RCC 7860 (cell line): ENCODE measurements at regions not wholly inside any gene's neighbourhood (a gene's known extent, or its start where the extent isn't known, plus 50 kb on each side); places are given as distances from the start of the nearest gene placed in this dataset.

Experiments used
- DNase-seq: peaks from one replicate; pipeline ENCODE4 v3.0.0-alpha.2; 2015; ENCODE audit warnings: low spot score
- FAIRE-seq: peaks from 2 replicates; lab custom pipeline; 2012; peaks lifted over from hg19 to GRCh38; lab: Jason Lieb, UNC

GRCh38 chr2:64331114-64331645, 122.8 kb upstream of the LGALSL start:
- FAIRE-seq, result no peak
- no peak for DNase-seq

- FAIRE-seq, result no peak
- no peak for DNase-seq
Observed at GRCh38 chr2:64331849-64332699, 121.9 kb upstream of the LGALSL start.

- no peak for DNase-seq
- FAIRE-seq, result no peak
Observed at GRCh38 chr2:64336171-64336570, 117.8 kb upstream of the LGALSL start.

- FAIRE-seq (no peak), DNase-seq (no peak)
Observed at GRCh38 chr2:64337314-64337713, 116.6 kb upstream of the LGALSL start.

- DNase-seq (no peak), FAIRE-seq (no peak)
Observed at GRCh38 chr2:64338108-64338507, 115.9 kb upstream of the LGALSL start.

- DNase-seq, result peak; percentile 56
- peak; percentile 27 for FAIRE-seq
Observed at GRCh38 chr2:64338910-64339500, 115.0 kb upstream of the LGALSL start.

GRCh38 chr2:64341461-64341860, 112.5 kb upstream of the LGALSL start:
- FAIRE-seq (no peak), DNase-seq (no peak)

- no peak for FAIRE-seq
- peak; percentile 14 for DNase-seq
Observed at GRCh38 chr2:64342195-64343099, 111.5 kb upstream of the LGALSL start.

- no peak for FAIRE-seq
- no peak for DNase-seq
Observed at GRCh38 chr2:64344999-64345576, 108.9 kb upstream of the LGALSL start.

- FAIRE-seq, result no peak
- DNase-seq, result no peak
Observed at GRCh38 chr2:64345998-64346397, 108.0 kb upstream of the LGALSL start.

GRCh38 chr2:64348386-64349130, 105.4 kb upstream of the LGALSL start:
- peak; percentile 34 for DNase-seq
- no peak for FAIRE-seq

- DNase-seq (no peak), FAIRE-seq (no peak)
Observed at GRCh38 chr2:64349131-64349530, 104.8 kb upstream of the LGALSL start.

- DNase-seq (no peak), FAIRE-seq (no peak)
Observed at GRCh38 chr2:64350996-64351395, 103.0 kb upstream of the LGALSL start.

GRCh38 chr2:64352292-64352691, 101.7 kb upstream of the LGALSL start:
- no peak for DNase-seq
- no peak for FAIRE-seq

- peak; percentile 92 for DNase-seq
Observed at GRCh38 chr2:64354857-64355680, 98.9 kb upstream of the LGALSL start.

GRCh38 chr2:64356906-64357305, 97.1 kb upstream of the LGALSL start:
- no peak for DNase-seq
- FAIRE-seq, result no peak

More at GRCh38 chr2:64354857-64355680, 98.9 kb upstream of the LGALSL start:
- FAIRE-seq, result peak; percentile 89

GRCh38 chr2:64359171-64359891, 94.6 kb upstream of the LGALSL start:
- FAIRE-seq (peak; percentile 11), DNase-seq (no peak)

- DNase-seq, result peak; percentile 94
- peak; percentile 95 for FAIRE-seq
Observed at GRCh38 chr2:64359892-64360657, 93.9 kb upstream of the LGALSL start.
